GM12891 (cell line): ENCODE measurements at regions not wholly inside any gene's neighbourhood (a gene's known extent, or its start where the extent isn't known, plus 50 kb on each side); places are given as distances from the start of the nearest gene placed in this dataset.

Source experiments
- DNase-seq: peaks from one replicate; pipeline ENCODE4 v3.0.0; 2011; ENCODE audit warnings: low spot score; ENCODE audit not compliant: insufficient read length
- FAIRE-seq: peaks from 2 replicates; lab custom pipeline; 2011; peaks lifted over from hg19 to GRCh38; lab: Jason Lieb, UNC
- PAX5 ChIP-seq: IDR thresholded peaks from 2 replicates; pipeline ENCODE4 v1.6.1; 2011; ENCODE audit warnings: low read length, moderate library complexity, mild to moderate bottlenecking; ENCODE audit not compliant: insufficient read depth, severe bottlenecking
- POLR2A ChIP-seq: IDR thresholded peaks from 2 replicates; pipeline ENCODE4 v1.6.1; 2011; ENCODE audit warnings: low read depth, low read length, control low read depth
- POLR2AphosphoS5 ChIP-seq: IDR thresholded peaks from 2 replicates; pipeline ENCODE4 v1.6.1; 2011; ENCODE audit warnings: low read depth, low read length, control low read depth
- POU2F2 ChIP-seq: IDR thresholded peaks from 2 replicates; pipeline ENCODE4 v1.6.1; 2011; ENCODE audit warnings: low read depth, mild to moderate bottlenecking, control low read depth, low read length, moderate library complexity
- SPI1 ChIP-seq: IDR thresholded peaks from 2 replicates; pipeline ENCODE4 v1.6.1; 2011; ENCODE audit warnings: low read depth, low read length, control low read depth
- TAF1 ChIP-seq: IDR thresholded peaks from 2 replicates; pipeline ENCODE4 v1.6.1; 2011; ENCODE audit warnings: low read depth, low read length, control low read depth

DNA sequence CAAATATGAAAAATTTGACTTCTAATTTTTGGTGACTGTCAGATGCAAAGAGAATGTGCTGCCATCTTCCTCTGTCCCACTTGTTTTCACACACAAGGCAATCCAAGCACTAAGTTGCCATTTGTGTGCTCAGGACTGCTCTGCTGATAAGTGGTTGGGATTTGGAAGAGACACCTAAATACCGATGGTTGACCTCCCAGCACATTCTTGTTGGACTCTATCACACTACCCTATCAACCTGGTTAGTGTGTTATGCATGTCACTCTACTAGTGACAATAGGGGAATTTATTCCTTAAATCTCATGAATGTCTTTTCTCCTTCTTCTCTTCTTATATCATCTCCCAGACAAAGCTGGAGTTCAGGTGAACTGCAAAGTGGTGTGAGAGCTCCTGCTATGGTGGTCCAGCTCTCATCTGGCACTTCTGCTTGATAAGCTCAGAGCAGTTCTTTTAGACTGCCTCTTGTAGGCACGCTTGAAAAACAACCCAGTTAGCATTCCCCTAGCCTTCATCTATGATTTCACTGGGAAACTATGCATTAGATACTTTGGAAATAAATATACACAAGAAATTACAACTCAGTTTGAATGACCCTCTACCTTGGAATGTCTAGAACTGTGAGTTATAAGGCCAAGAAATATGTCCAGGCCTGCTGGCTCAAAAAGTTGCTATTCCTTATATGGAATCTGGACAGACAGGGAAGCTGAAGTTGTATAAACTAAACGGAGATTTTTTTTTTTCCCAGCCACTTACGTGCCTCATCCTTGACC is 404.8 kb downstream of the MEIS1 start:
- DNase-seq (no peak), FAIRE-seq (no peak)
- TF ChIP-seq POU2F2 (no peak), SPI1 (no peak), PAX5 (no peak), TAF1 (no peak), POLR2A (no peak), POLR2AphosphoS5 (no peak)

DNA sequence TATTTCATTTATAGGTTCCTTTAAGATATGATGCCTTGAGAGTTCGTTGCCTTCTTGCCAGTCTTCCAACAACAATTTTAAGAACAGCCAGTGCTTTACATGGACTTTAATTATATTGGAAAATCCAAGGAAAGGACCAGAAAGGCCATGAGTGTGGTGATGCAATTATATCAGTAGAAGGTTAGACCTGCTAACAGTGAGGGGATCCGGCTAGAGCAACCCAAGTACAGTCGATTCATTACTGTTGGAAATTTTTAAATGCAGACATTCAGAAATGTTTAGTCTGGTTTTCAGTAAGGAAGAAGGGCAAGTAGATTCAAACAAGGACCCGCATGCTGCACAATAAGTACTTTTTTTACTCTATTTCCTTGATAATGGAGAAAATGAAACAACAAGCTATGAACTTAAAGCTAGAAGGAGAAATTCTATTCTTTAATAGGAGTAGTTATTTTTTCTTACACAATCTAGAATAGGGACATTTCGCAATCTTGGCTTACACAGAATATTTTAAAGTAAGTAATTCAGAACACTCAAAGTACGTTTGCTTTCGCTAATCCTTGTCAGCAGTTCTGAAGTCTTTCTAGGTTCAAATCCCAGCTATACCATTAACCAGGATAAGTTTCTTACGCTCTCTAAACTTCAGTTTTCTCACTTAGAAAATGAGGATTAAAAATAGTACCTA is 405.5 kb downstream of the MEIS1 start:
- DNase-seq: no peak
- FAIRE-seq: no peak
- TF ChIP-seq POU2F2: no peak
- TF ChIP-seq SPI1: no peak
- no peak for TF ChIP-seq POLR2AphosphoS5
- TF ChIP-seq PAX5: no peak
- no peak for TF ChIP-seq POLR2A
- no peak for TF ChIP-seq TAF1

DNA sequence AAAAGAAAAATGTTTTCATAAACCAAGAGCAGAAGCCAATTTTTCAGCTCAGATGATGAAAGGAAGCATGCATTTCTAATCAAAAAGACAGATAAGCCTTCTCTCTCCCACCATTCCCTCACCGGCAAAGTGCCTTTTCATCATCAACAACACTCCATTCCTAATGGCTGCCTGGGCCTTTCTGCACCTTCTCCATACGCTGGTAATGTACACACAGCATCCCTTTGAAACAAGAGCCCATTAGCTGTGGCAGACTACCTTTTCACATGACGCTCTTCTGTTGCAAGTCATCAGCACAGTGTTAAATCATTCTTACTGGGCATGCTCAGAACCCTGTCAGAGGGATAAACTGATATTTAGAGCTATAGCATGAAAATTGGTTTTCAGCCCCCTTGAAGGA is 408.9 kb downstream of the MEIS1 start:
- no peak for FAIRE-seq
- TF ChIP-seq TAF1 (no peak), POLR2A (no peak), PAX5 (no peak), SPI1 (no peak), POU2F2 (no peak), POLR2AphosphoS5 (no peak)
- DNase-seq: no peak

DNA sequence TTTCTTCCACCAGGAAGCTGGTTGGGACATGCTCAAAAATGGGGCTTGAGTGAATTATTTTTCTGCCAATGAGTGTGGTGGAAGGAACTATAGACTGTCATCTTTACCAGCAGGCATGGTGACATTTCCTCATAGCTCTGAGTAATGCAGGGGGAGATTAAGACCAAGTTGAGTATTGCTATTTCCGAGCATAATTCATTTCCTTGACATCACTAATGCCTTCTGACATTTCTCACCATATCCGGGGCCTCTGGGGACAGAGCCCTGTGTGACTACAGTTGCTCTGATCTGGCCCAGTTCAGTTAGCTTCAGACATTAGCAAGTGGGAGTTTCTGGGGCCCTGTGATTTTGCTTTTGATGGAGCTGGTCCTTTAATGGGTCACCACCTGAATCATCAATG is 410.4 kb downstream of the MEIS1 start:
- no peak for FAIRE-seq
- no peak for TF ChIP-seq POU2F2
- no peak for TF ChIP-seq TAF1
- TF ChIP-seq POLR2AphosphoS5: no peak
- TF ChIP-seq POLR2A: no peak
- TF ChIP-seq PAX5: no peak
- no peak for TF ChIP-seq SPI1

DNA sequence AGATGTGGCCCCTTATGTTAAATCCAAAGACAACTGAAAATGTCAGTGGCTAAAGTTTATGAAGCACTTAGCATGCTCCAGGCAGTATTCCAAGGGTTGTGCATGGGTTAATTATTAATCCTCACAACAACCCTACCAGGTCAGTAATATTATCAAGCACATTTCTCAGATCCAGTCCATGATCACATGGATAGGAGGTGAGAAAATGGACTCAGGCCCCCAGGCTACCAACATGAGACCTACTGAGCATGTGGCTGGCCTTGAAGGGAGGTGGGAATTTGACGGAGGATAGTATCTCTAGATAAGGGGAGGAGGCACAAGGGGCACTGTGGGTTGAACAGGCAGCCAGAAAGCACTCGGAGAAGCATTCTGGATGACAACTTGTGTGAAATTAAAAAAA is 412.0 kb downstream of the MEIS1 start:
- FAIRE-seq (no peak), DNase-seq (no peak)
- no peak for TF ChIP-seq TAF1

More for the DNA sequence above, 410.4 kb downstream of the MEIS1 start:
- DNase-seq: no peak

DNA sequence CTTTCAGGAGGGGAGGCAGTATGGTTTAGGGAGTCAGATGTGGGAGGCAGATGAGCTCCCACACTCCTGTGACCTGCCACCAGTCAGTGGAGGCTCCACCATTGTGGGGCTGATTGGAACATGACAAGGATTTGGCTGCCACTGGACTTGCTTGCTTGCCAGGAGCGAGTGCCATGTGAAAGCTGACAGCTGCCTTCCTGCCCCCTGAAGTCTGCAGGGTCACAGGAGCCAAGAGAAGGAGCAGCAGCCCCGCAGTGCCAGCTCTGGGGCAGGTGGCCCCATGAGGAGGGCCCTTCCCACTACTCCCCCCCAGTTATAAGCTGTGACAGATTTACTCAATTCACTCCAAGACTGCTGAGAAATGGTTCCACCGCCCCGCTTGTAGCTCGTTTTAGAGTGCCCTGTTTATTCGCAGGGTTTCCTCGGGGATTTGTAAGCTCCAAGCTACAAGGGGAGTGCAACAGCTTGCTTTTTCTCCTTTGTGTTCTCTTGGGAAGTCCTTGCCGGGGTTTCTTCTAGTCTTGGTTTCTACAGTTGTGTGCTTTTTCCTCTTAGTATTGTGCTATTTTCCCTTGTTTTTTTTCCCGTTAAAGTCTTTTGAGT is 414.3 kb downstream of the MEIS1 start:
- DNase-seq (no peak), FAIRE-seq (no peak)
- TF ChIP-seq PAX5 (no peak), SPI1 (no peak), POU2F2 (no peak)

DNA sequence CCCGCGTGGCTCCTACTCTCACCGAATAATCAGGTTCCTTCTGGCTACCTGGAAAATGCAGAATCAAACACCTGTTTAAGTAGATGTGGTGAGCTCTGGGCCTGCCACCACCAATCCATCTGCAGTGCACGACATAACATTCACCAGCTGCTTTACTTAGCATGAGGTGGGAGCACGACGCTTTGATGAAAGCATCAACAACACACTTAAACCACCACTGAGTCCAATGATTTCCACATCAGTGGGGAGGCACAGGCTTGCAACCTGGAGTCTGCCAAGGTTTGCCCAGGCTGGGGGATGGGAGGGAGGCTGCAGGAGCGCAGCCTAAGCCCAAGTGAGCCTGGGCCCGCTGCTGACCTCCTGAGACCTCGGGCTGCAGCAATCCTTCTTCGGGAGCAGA is 415.5 kb downstream of the MEIS1 start:
- no peak for DNase-seq
- no peak for FAIRE-seq
- TF ChIP-seq SPI1 (no peak), POLR2AphosphoS5 (no peak), PAX5 (no peak)

DNA sequence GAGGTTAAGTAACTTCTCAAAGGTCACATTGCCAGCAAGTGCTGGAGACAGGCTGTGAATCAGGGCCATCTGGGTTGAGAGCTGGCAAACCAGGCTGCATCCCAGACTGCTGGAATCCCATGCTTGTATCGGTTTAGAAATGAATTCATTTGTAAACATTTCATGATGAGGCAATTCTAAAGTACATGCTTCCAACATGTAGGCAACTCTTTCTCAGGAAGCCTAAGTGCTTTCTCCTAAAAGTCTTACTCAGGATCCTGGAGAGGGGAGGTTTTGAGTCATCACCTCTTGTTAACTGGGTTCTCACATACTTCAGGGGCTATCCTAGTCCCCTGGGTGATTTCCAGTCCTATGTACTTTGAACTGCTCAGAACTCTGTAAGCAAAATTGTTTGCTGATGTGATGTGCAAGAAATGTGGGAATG is 416.5 kb downstream of the MEIS1 start:
- DNase-seq (no peak), FAIRE-seq (no peak)
- TF ChIP-seq PAX5 (no peak), POLR2AphosphoS5 (no peak), POLR2A (no peak), SPI1 (no peak), POU2F2 (no peak), TAF1 (no peak)

DNA sequence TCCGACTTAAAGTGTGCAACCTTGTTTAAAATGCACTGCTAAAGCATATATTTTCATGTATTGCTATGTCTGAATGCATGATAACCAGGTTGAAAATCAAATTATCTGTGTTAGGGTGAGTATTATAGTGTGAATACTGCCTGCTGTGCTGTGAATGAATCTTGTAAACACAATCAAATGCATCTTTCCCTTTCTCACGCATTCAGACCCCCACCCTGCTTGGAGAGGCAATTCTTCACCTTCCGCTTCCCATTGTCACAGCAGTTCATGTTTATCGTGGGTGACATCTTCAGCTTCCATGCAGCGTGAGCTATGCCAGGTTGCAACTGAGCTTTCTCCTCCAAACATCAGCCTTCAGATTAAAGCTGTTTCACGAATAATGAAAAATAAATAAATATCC is 418.0 kb downstream of the MEIS1 start:
- DNase-seq: no peak
- TF ChIP-seq SPI1 (no peak), POLR2A (no peak), TAF1 (no peak), POU2F2 (no peak), POLR2AphosphoS5 (no peak), PAX5 (no peak)
- FAIRE-seq: no peak

DNA sequence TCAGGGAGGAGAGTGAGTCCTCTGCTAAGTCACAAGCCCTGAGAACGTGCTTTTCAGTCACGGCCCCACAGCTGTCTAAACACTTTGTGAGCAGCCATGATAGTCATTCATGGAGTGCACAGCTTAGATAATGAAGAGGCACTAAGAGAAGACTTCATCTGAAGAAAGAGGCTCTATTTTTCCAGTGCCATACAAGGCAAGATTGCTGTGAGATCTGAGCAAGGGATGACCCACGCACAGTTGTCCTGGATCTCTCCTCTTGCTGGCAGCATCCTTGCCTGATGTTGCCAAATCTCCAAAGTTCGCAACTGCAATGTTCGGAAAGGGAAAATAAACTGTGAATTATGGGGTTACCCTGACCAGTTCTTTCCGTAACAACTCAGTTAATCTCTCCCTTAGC is 418.7 kb downstream of the MEIS1 start:
- DNase-seq (no peak), FAIRE-seq (no peak)
- TF ChIP-seq POLR2A: no peak
- TF ChIP-seq TAF1: no peak
- no peak for TF ChIP-seq POLR2AphosphoS5
- TF ChIP-seq SPI1: no peak
- TF ChIP-seq POU2F2: no peak
- TF ChIP-seq PAX5: no peak

DNA sequence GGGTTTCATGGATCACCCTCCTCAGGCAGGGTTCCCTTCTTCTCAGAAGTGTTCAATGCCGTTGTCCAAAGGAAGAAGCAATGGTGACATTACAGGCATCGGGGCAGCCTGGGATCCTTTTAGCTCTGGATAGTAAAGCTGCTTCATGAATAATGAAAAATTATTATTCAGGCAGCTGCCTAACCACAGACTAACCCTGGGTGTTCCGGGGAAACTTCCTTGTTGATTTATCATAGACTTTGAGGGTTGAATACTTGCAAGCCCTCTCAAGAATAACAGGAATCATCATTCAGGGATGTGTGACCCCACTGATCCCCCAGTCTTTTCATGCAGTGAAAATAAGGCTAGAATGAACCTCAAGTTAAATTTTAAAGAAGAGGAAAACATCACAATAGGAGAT is 419.4 kb downstream of the MEIS1 start:
- no peak for TF ChIP-seq POLR2AphosphoS5
- TF ChIP-seq POLR2A: no peak
- no peak for TF ChIP-seq SPI1
- TF ChIP-seq PAX5: no peak
- TF ChIP-seq TAF1: no peak
- TF ChIP-seq POU2F2: no peak
- FAIRE-seq (no peak), DNase-seq (no peak)
